HG02973 (cell line): ENCODE measurements at regions not wholly inside any gene's neighbourhood (a gene's known extent, or its start where the extent isn't known, plus 50 kb on each side); places are given as distances from the start of the nearest gene placed in this dataset.

ENCODE experiments used
- ATAC-seq: cut with Tn5 transposase; IDR thresholded peaks from one replicate; pipeline ENCODE4 v1.9.1; 2021; ENCODE audit warnings: moderate library complexity; ENCODE audit not compliant: unreplicated experiment

DNA sequence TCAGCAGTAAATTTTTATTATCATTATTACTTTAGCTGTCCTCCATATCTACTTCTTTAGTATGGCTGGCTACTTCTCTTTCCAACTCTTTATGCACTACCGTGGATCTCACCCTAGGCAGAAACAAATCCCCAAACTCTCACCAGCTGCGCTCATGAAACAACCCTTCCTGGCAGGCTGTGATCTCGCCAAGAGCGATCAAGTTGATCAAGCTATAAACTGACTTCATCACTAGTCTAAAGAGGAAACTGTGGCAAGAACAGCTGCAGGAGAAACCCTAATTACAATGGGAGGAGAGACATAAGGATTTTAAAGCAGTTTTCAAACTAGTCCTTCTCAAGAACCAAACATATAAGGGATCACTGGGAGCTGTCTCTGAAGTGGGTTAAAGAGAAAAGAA lies 160.5 kb upstream of the PRSS58 start:
- ATAC-seq, result no peak

GRCh38 chr7:142414915-142415314 lies 157.1 kb upstream of the PRSS58 start:
- no peak for ATAC-seq

DNA sequence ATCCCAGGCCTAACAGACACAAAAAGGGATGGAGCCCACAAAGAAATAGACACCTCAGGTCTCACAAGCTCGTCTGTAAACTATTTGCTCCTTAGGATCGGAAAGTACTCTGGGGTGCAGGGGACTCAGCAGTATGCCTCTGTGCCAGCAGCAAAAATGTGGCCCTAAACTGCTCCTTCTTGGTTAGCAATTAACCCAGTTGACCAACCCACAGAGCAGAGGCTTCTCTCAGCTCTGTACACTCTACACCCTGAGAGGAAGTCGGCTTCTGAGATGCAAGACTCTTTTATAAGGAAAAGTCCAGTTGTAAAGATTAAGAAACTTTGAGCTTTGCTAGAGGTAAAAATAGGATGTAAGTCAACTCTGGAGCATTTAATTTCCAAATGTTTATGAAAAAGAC lies 156.3 kb upstream of the PRSS58 start:
- ATAC-seq, result no peak

DNA sequence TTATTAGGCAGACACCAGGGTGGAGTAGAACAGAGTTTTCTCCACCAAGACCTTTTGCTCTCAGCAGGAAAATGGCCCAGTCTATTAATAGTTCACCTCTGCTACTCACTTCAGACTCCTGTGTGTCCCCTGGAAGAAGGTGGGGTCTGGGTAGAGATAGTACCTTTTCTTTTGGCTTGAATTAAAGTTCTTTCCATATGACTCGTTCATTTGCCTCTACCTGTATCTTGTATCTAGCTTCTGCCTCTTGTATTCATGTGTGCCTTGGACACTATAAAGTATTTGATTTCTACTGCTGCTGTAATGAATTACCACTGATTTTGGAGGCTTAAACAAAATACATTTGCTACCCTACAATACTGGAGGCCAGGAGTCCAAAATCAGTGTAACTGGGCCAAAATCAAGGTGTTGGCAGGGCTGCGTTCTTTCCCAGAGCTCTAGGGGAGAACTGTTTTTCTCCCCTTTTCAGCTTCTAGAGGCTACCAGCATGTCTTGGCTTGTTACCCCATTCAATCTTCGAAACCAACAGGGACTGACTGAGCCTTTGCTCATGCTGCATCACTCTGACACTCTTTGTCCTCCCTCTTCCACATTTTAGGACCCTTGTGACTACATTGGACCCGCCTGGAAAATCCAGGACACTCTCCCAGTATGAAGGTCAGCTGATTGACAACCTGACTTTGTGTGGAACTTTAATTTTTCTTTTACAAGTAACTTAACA lies 155.6 kb upstream of the PRSS58 start:
- no peak for ATAC-seq

- ATAC-seq, result peak; percentile 95
Observed at GRCh38 chr7:142412551-142413193, 154.8 kb upstream of the PRSS58 start.

DNA sequence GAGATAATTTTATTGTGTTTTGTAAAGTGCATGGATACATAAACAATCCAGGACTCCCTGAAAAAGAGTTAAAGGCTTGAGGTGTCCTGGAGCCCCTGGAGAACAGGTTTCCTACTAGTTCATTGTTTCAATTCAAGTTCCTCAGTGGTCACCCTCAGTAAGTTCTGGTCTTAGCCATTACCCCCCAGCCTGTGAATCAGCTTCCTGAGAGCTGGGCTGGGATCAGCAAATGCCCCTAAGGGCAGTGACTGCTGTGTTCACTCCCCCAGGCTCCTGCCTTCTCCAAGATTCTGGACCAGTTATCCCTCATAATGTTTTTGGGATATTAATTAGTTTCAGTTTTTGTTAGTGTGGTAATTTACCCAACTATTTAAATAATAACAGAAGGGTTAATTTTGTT lies 151.6 kb upstream of the PRSS58 start:
- ATAC-seq, result no peak

DNA sequence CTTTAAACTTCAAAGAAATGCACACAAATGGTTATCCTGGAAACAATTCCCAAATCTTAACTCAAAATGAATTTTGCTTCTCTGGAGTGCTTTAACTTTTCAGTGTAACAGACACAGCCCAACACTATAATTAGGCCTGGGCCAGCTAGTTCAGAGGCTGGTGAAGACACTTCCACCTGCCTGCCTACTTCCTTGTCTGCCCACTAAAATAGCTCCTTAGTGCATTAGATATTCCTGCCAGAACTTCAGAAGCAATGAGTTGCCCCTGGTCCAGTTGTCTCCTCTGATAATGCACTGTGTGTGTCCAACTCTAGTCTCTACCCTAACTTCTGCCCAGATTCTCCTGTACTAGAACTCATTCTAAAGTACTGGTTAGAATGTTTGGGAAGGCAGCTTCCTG lies 150.9 kb upstream of the PRSS58 start:
- ATAC-seq, result no peak

- ATAC-seq, result no peak
Observed at GRCh38 chr7:142407939-142408570, 150.2 kb upstream of the PRSS58 start.

DNA sequence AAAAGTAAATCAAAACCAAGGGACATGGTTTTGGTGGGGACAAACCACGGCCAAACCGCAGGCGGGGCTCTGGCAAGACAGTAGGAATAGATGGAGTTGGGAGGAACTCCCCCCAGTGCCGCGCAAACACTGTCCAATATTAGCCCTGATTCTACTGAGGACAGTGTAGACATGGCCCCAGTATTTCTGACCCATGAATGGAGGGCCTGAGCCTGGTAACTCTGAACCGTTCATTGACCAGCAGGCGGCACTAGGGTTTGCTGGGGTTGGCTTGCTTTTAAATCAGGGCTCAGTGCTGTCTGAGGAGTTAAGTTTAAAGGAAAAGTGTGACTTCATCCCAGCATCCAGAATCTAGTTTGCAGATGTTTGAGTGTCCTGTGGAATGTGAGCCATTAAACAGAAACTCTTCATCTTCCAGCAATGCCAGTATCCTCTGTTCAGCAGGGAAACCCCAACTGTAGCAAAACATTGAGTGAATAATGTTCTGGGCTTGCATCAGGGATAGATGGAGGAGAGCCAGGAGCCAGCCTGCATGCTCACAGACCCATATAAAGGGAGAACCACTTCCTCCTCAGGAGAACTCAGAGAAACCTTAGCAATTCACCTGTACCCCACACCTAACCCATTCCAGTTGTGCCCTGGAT lies 147.4 kb upstream of the PRSS58 start:
- no peak for ATAC-seq

- ATAC-seq, result no peak
Observed at GRCh38 chr7:142401951-142402350, 144.1 kb upstream of the PRSS58 start.

GRCh38 chr7:142400042-142400533 lies 142.2 kb upstream of the PRSS58 start:
- no peak for ATAC-seq

- no peak for ATAC-seq
Observed at GRCh38 chr7:142391191-142391992, 133.5 kb upstream of the PRSS58 start.

DNA sequence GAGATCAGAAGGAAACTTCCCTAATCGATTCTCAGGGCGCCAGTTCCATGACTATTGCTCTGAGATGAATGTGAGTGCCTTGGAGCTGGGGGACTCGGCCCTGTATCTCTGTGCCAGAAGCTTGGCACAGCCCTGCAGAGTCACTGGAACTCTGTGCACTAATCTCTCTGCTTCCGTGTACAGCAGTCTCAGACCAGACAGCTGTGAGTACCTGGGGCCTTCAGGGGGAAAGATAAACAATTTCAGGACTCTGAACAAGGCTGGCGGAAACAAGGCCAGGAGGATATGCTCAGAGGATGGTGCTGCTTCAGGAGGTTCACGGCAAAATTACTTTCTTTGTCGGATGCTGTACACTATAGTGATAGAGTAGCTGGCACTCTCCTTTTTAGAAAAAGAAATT lies 131.7 kb upstream of the PRSS58 start:
- ATAC-seq, result no peak

DNA sequence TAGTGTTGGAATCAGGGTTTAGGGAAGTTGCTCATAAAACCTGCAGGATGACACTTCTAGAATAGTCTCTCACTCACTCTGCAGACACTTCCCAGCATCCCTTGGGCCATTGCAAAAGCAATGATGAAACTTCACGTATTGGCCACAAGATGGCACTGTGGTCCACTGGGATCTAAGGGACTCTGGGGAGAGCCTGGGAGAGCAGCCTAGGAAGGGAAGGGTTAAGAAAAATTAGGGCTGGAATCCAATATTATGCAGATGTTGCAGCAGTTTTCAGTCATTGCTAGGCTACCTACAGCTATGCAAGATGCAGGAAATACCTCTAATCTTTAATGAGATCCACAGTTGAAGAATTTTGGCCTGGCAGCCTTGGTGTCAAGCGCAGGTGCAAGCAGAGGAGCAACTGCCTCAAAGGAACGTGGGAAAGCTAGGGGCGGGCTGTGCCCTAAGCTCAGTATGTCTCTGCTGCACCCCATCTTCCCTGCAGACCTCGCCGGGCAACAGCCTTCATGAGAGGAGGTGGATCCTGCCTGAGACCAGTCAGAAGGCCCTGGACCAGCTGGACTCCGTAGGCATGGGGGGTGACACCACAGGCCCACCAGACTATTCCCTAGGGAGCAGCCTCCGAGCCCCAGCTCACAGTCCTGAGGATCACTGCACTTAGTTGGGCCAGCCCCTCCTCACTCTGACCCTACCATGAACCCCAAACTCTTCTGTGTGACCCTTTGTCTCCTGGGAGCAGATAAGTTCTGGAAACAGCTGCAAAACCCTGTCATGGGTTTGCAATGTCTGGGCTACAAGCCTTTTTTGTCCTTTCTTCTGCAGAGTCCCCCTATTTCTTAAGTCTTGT lies 127.9 kb upstream of the PRSS58 start:
- ATAC-seq, result peak; percentile 81

DNA sequence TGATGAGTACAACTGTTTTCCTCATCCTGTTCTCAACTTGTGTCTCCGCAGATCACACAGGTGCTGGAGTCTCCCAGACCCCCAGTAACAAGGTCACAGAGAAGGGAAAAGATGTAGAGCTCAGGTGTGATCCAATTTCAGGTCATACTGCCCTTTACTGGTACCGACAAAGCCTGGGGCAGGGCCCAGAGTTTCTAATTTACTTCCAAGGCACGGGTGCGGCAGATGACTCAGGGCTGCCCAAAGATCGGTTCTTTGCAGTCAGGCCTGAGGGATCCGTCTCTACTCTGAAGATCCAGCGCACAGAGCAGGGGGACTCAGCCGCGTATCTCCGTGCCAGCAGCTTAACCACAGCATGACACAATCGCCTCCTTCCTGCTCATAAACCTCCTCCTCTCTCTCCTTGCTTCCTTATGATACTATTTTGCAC lies 126.7 kb upstream of the PRSS58 start:
- no peak for ATAC-seq

DNA sequence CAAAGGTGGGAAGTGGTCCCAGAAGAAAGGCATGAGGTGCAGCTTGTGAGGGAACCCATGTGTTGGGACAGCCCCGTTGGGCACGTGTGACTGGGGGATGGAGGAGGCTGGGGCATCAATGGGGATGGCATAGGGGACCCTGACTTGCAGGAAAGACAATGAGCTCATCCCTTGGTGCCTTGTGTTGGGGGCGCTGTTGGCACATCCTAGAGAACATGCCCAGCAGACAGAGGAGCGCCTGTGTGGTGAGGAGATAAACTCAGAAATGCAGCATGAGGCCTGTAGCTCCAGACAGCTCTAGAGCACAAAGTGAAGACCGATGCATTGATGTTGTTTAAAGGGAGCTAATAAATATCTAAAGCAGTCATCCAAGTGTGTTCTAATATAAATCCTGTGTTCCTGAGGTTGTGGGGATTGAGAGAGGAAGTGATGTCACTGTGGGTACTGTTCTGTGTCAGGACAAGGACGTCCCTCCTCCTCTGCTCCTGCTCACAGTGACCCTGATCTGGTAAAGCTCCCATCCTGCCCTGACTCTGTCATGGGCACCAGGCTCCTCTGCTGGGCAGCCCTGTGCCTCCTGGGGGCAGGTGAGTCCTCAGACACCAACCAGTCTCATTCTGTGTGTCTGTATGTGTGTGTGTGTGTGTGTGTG lies 126.1 kb upstream of the PRSS58 start:
- no peak for ATAC-seq

- ATAC-seq, result no peak
Observed at GRCh38 chr7:142381727-142382390, 124.0 kb upstream of the PRSS58 start.

DNA sequence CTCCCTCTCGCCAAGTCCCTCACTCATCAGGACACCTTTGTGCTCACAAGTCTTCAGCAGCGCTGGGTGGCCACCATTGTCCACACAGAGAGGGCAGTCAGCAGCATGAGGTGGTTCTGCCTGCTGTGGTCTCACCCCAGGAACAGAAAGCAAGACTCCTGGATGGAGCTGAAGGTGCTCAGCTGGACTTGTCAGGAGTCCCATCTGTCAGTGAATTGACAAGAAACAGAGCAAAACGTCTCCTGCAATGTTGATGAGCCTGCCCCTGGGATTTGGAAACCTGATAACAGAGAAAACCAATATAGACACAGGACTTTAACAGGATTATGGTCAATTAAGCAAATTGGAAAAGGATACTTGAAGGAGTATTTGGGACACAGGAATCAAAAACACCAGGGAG lies 122.2 kb upstream of the PRSS58 start:
- no peak for ATAC-seq
